Tibial artery (tissue), 4 donors: ENCODE measurements at regions not wholly inside any gene's neighbourhood (a gene's known extent, or its start where the extent isn't known, plus 50 kb on each side); places are given as distances from the start of the nearest gene placed in this dataset.

Source experiments
- DNase-seq, 2 donors: peaks; one replicate each; pipeline ENCODE4 v3.0.0-alpha.2; 2019
- H3K27ac ChIP-seq, 2 donors: fragments of 200-600 bp; sonication (generic) in 1 of 2; 1 replicate in 1 of 2; 2 replicates in 1 of 2; pipeline ENCODE4 v1.5.1; 2018 to 2019; ENCODE audit warnings: mild to moderate bottlenecking in 1 of 2
- H3K27me3 ChIP-seq, 2 donors: fragments of 200-600 bp; sonication (generic) in 1 of 2; one replicate each; pipeline versions ENCODE4 v1.5.1 to v1.6.0; 2016 to 2019
- H3K36me3 ChIP-seq, 3 donors: fragments of 200-600 bp; sonication (generic) in 2 of 3; one replicate each; pipeline ENCODE4 v1.5.1; 2016 to 2019; ENCODE audit warnings: mild to moderate bottlenecking in 2 of 3
- H3K4me1 ChIP-seq, 4 donors: fragments of 200-600 bp; sonication (generic) in 2 of 4; 1 replicate in 3 of 4; 2 replicates in 1 of 4; pipeline ENCODE4 v1.5.1; 2016 to 2019
- H3K4me3 ChIP-seq, 2 donors: fragments of 200-600 bp; sonication (generic) in 1 of 2; 1 replicate in 1 of 2; 2 replicates in 1 of 2; pipeline ENCODE4 v1.5.1; 2018 to 2019; ENCODE audit warnings: mild to moderate bottlenecking in 2 of 2
- H3K9me3 ChIP-seq, 3 donors: fragments of 200-600 bp; sonication (generic) in 1 of 3; one replicate each; pipeline ENCODE4 v1.5.1; 2016 to 2019
- intact Hi-C: fragments of 100-400 bp; cut with DNase I; formaldehyde crosslinking; loops from one replicate; pipeline ENCODE4 v1.15.0; 2023; ENCODE audit warnings: low total_unique reads
- TF ChIP-seq, protein P1 (sequence below), 2 experiments: fragments of 200-600 bp in 1 of 2; fragments of 450-650 bp in 1 of 2; IDR thresholded peaks; one replicate each; pipeline ENCODE4 v1.5.1; 2017 to 2019; ENCODE audit warnings: antibody characterized with exemption in 2 of 2, mild to moderate bottlenecking in 1 of 2, moderate library complexity in 1 of 2

DNA sequence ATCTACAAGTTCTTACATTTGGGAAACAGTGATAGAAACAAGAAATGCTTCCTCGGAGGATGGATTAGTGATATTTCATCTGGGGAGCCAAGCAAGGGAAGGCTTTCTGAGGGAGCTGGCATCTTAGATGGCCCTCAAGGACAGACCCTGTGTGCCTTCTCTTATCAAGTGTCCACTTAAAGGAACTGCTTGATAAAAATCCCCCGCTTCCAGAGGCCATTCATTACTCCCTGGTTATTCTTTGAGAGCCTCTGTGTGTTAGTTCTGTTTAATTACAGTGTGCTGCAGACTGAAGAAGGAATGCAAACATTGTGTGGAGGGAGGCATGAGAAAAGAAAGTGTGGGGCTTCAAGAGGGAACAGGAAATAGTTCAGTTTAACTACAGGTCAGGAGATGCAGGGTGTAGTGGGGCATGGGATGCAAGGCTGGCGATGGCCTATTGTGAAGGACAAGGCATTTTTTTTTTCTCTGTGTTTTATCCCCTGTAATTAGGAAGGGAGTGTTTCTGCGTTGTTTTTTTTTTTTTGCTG lies 145.4 kb downstream of the SNX10 start:
- no peak overlapping the region for H3K27ac ChIP-seq
- no peak for DNase-seq
- no peaks in the 10 kb centered on the region for H3K27me3 ChIP-seq
- intact Hi-C loops: no loop called here
- H3K4me1 ChIP-seq: no peaks in the 10 kb centered on the region
- no peaks in the 10 kb centered on the region for H3K9me3 ChIP-seq
- no peak overlapping the region for H3K4me3 ChIP-seq
- H3K36me3 ChIP-seq: no peaks in the 10 kb centered on the region
- TF ChIP-seq, protein P1, sequence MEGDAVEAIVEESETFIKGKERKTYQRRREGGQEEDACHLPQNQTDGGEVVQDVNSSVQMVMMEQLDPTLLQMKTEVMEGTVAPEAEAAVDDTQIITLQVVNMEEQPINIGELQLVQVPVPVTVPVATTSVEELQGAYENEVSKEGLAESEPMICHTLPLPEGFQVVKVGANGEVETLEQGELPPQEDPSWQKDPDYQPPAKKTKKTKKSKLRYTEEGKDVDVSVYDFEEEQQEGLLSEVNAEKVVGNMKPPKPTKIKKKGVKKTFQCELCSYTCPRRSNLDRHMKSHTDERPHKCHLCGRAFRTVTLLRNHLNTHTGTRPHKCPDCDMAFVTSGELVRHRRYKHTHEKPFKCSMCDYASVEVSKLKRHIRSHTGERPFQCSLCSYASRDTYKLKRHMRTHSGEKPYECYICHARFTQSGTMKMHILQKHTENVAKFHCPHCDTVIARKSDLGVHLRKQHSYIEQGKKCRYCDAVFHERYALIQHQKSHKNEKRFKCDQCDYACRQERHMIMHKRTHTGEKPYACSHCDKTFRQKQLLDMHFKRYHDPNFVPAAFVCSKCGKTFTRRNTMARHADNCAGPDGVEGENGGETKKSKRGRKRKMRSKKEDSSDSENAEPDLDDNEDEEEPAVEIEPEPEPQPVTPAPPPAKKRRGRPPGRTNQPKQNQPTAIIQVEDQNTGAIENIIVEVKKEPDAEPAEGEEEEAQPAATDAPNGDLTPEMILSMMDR (IDR thresholded peaks at IDR 0.05): no peak

DNA sequence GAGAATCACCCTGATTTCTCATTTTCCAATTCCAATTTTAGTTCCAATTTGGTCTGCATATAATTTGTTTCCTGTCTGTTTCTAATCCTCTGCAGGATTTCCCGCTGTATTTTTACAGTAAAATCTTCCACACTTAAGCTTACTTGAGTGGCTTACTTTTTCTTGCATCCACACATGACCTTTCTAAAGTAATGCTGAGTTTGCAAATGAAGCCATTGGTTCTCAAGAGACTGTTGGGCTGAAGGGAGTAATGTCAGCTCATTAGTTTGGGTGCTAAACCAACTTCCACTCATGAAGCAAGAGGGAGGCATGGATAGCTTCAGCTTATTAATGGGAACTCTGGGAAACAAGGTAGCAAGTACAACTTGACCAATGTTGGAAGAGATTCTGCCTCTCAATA lies 146.4 kb downstream of the SNX10 start:
- intact Hi-C loops: no loop called here
- TF ChIP-seq, protein P1 (IDR thresholded peaks at IDR 0.05): no peak
- Histone ChIP-seq H3K27ac (no peak overlapping the region), H3K36me3 (no peaks in the 10 kb centered on the region), H3K27me3 (no peaks in the 10 kb centered on the region), H3K4me1 (no peaks in the 10 kb centered on the region), H3K4me3 (no peak overlapping the region), H3K9me3 (no peaks in the 10 kb centered on the region)
- no peak for DNase-seq

- no peaks in the 10 kb centered on the region for H3K27me3 ChIP-seq
- DNase-seq: no peak
- H3K36me3 ChIP-seq: no peaks in the 10 kb centered on the region
- H3K4me1 ChIP-seq: no peaks in the 10 kb centered on the region
- no peak overlapping the region for H3K27ac ChIP-seq
- intact Hi-C loops: no loop called here
- H3K9me3 ChIP-seq: no peaks in the 10 kb centered on the region
- TF ChIP-seq, protein P1 (IDR thresholded peaks at IDR 0.05): no peak
- no peak overlapping the region for H3K4me3 ChIP-seq
These were observed 148.0 kb downstream of the SNX10 start for GRCh38 chr7:26439521-26440232.

DNA sequence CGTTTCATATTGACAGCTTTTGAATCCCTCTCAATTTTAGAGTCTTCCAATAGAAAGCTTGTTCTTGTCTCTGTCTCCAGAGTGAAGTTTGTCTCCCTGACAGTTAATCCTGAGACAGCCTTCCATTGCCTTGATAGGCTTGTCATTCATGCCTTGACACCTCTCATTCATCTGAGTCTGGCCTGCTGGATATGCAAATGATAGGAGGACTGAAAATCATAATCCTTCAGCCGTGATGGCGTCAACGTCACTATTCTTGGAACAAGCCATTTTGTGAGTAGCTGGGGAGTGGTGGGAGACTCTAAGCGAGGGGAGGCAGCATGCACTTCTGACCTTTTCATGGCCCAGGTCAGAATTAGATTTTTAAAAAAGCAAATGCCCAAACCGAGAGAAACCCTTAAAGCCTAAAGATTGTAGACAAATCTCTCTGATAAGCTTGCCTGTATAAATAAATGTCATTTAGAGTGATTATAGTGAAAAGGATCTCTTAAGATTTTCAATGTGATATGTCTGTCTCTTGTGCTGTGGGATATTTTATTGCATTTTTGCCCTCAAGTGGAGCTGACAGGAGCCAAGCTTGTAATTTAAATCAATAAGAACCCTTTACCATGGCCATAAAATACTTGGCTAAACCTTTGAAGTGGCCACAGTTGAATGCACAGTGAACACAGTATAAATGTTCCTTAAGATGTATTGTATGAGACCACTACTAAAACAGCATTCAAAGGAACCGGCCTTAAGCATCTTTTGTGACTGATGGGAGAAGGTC lies 148.8 kb downstream of the SNX10 start:
- DNase-seq: no peak
- intact Hi-C loops: no loop called here
- Histone ChIP-seq H3K36me3 (no peaks in the 10 kb centered on the region), H3K27me3 (no peaks in the 10 kb centered on the region), H3K9me3 (no peaks in the 10 kb centered on the region), H3K4me3 (no peak overlapping the region), H3K27ac (no peak overlapping the region), H3K4me1 (no peaks in the 10 kb centered on the region)
- TF ChIP-seq, protein P1 (IDR thresholded peaks at IDR 0.05): no peak

- intact Hi-C loops: no loop called here
- no peak for DNase-seq
- Histone ChIP-seq H3K4me3 (no peak overlapping the region), H3K27me3 (no peaks in the 10 kb centered on the region), H3K27ac (no peak overlapping the region), H3K4me1 (no peaks in the 10 kb centered on the region), H3K36me3 (no peaks in the 10 kb centered on the region), H3K9me3 (no peaks in the 10 kb centered on the region)
- TF ChIP-seq, protein P1 (IDR thresholded peaks at IDR 0.05): no peak
These were observed 149.4 kb downstream of the SNX10 start for GRCh38 chr7:26441002-26441521.
